Activated CD8-positive, alpha-beta memory T cell treated with anti-CD3 and anti-CD28 coated beads, Interleukin-2, amount 50 U/mL, for 48 hours (primary cell): ENCODE measurements at regions not wholly inside any gene's neighbourhood (a gene's known extent, or its start where the extent isn't known, plus 50 kb on each side); places are given as distances from the start of the nearest gene placed in this dataset.
A peak's percentile ranks its signal among the peaks of the same experiment; 100 is the strongest.
"Not testable (repeated sequence)": the region's sequence is repeated elsewhere in the genome, so short reads cannot be mapped to it uniquely, and the experiment has no call there.

Source experiments
- DNase-seq: peaks from one replicate; pipeline ENCODE4 v3.0.0-alpha.2; 2020

DNA sequence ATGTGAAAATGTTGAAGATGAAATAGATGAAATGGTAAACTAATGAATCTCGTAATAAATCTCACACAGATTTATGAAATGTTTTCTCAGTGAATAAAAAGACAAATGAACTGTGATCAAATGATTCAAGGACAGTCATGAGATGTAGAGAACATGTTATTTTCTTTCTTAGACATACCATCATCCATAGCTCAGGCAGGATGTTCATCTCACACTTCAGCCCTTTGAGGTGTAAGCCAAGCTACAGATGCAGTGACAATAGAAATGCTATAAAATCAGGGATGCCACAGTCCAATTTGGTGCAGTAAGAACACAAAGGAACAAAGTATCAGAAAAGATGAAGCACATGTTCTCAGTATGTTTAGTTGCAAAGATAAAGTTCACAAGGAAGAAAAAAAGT lies 242.7 kb upstream of the KRR1 start:
- DNase-seq = no peak

DNA sequence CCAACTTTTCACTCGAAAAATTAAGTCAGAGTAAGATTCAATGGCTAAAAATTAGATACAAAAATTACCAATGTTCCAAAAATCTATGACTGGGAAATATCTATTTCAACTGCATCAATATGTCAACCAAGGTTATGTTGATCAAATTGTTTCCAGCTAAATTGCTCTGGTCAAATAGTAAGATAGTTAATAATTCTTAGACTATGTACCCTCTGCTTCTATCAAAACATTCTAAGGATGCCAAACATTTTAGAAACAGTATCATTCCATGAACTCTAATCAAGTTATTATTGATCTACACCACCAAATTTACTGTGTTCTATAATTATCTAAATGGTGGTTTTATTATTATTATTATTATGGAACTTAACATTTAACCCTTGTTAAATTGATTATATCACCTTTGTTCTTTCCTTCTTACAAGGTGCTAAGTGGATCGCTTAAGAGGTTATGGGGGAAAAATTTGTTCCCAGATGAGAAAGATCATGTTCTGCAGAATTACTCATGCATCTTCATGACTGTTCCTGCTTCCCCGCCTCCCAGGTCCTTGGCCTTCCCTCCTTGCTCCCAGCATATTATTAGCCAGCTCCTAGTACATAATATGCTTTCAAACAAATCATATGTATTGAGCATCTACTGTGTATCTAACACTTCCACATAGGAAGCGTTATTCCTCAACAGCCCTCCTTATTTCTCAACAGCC lies 240.5 kb upstream of the KRR1 start:
- no peak for DNase-seq

- DNase-seq = no peak
Observed at GRCh38 chr12:75750716-75751306, 239.4 kb upstream of the KRR1 start.

DNA sequence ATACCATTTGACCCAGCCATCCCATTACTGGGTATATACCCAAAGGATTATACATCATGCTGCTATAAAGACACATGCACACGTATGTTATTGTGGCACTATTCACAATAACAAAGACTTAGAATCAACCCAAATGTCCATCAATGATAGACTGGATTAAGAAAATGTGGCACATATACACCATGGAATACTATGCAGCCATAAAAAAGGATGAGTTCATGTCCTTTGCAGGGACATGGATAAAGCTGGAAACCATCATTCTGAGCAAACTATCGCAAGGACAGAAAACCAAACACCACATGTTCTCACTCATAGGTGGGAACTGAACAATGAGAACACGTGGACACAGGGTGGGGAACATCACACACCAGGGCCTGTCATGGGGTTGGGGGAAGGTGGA lies 237.6 kb upstream of the KRR1 start:
- DNase-seq = not testable (repeated sequence)

- no peak for DNase-seq
Observed at GRCh38 chr12:75748136-75748535, 236.7 kb upstream of the KRR1 start.

DNA sequence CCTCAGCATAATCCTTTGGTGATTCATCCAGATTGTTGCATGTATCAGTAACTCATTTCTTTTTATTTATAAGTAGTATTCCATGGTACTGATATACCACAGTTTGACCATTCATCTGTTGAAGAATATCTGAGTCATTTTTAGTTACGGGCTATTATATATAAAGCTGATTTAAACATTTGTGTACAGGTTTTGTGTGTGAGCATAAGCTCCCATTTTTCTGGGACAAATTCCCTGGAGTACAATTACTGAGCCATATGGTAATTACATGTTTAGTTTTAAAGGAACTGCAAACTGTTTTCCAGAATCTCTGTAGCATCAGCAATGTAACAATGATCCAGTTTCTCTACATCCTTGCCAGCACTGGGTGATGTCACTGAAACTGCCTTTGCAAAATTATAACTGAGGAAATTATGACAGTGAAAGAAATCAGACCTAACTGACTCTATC lies 236.2 kb upstream of the KRR1 start:
- no peak for DNase-seq

DNA sequence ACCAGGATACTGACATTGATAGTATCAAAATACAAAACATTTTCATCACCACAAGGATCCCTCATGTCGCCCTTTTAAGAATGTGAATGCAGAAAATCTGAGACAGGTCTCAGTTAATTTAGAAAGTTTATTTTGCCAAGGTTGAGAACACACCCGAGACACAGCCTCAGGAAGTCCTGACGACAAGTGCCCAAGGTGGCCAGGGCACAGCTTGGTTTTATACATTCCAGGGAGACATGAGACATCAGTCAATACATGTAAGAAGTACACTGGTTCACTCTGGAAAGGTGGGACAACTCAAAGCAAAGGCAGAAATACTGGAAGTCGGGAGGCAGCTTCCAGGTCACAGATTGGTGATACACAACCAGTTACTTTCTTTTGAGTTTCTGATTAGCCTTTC lies 235.2 kb upstream of the KRR1 start:
- DNase-seq = no peak

GRCh38 chr12:75744607-75745256 lies 233.3 kb upstream of the KRR1 start:
- no peak for DNase-seq

- DNase-seq = no peak
Observed at GRCh38 chr12:75742961-75743360, 231.6 kb upstream of the KRR1 start.

GRCh38 chr12:75742048-75742447 lies 230.6 kb upstream of the KRR1 start:
- DNase-seq = no peak

GRCh38 chr12:75739912-75740311 lies 228.5 kb upstream of the KRR1 start:
- no peak for DNase-seq

DNA sequence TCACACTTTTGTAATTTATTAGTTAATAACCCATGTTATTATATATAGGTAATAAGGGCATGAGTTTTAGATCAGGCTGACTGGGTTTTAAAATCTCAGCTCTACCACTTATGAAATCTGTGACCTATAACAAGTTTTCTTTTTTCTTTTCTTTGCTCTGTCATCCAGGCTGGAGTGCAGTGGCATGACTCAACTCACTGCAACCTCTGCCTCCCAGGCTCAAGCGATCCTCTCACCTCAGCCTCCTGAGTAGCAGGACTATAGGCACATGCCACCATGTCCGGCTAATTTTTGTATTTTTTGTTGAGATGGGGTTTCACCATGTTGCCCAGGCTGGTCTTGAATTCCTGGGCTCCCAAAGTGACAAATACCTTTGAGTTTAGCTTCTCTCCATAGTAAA lies 227.7 kb upstream of the KRR1 start:
- DNase-seq = not testable (repeated sequence)

GRCh38 chr12:75738486-75738885 lies 227.1 kb upstream of the KRR1 start:
- peak; percentile 54 for DNase-seq

DNA sequence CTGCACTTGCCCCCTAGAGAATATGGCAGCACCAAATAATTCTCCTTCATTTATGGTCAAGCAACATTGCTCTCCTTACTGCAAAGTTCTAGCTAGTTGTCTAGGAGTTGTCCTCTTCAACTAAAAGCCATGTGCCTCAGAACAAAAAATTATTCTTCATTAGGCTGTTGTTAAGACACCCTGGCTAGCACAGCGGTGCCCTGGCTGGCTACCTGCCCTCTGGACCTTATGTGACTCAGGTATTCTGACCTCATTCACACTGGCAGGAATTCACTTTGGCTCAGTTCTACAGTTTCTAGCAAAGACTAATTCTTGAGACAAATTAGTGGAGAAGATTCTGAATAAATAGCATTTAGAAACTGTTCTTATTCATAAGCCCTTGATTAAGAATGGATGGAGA lies 224.4 kb upstream of the KRR1 start:
- DNase-seq = no peak

GRCh38 chr12:75728826-75729225 lies 217.4 kb upstream of the KRR1 start:
- no peak for DNase-seq

GRCh38 chr12:75727577-75727976 lies 216.2 kb upstream of the KRR1 start:
- no peak for DNase-seq

- DNase-seq = no peak
Observed at GRCh38 chr12:75725521-75726111, 214.2 kb upstream of the KRR1 start.

- no peak for DNase-seq
Observed at GRCh38 chr12:75724928-75725312, 213.5 kb upstream of the KRR1 start.

- no peak for DNase-seq
Observed at GRCh38 chr12:75724307-75724927, 213.0 kb upstream of the KRR1 start.

- no peak for DNase-seq
Observed at GRCh38 chr12:75722714-75723200, 211.3 kb upstream of the KRR1 start.

DNA sequence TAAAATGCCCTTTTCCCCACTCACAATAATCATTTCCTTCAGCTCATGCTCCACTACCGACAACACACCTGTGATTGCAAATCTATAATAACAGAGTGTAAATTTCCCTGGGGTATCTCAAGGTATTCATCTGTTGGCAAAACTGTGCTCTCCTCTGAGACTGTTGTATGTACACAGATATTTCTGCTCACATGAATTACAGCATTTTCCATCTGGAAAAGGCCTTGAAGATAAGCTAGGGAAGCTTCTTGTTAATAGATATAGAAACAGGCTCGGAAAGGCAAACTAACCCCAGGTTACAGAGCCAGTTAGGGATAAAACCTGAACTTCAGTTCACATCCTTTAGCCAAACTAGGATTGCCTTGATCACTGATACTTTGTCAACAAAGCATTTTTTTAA lies 210.4 kb upstream of the KRR1 start:
- no peak for DNase-seq

DNA sequence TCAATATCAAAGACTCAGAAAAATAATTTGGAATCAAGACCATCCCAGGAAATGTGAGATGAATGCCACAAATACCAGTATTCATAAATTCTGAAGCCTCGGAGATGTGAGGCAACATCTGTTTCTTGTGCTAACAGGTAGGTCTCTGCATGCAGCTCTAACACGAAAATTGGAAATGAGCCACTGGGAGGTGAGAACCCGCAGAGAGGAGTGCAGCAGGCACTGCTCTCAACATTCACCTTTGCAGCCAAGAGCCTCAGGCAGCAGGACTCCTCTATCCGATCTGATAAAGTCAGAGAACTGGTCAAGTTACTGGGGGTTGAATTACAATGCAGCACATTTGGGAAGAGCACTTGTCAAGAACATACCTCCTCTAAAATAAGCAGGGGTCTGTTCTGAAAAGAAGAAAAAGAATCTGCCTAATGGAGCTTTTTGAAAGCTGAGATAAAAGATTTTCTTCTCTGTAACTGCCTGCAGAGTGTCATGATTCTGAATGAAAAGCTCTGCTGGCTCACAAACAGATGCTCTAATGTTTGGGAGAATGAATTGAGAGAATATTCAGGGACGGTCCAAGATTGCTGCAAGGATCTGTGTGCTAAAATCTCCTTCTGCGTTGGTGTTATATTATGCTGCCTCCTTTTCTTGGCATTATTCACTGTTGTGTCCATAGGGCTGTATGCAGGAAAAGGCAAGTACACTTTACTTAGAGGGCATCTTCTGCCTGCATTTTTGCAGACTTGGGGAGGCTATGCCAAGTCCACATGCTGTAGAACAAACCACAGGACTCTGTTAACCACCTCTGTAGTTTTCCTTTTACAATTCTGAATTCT lies 209.6 kb upstream of the KRR1 start:
- DNase-seq = no peak
